Activated T-cell treated with anti-CD3 and anti-CD28 coated beads for 1 hour (primary cell): ENCODE measurements at regions not wholly inside any gene's neighbourhood (a gene's known extent, or its start where the extent isn't known, plus 50 kb on each side); places are given as distances from the start of the nearest gene placed in this dataset.

Experiments
- DNase-seq: peaks from one replicate; pipeline ENCODE4 v3.0.0-alpha.2; 2020; ENCODE audit warnings: low read depth

DNA sequence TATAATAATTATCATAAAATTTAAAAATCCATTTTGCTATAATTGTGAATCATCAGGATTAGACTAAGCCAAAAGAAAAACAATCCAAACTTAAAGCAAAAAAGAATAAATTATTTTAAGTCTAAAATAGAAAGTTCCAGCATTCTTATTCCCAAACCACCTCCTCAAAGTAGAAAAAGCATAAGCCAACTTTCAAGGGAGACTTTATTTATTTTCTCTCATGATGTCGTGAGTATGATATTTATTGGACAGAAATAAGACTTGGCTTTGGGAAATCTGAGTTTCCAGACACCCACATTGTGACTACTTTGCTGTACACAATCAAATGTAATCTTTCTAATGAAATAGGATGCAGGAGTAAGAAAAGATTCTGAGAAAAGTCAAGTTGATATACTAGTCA, 372.1 kb downstream of the MTRR start:
- DNase-seq = no peak

DNA sequence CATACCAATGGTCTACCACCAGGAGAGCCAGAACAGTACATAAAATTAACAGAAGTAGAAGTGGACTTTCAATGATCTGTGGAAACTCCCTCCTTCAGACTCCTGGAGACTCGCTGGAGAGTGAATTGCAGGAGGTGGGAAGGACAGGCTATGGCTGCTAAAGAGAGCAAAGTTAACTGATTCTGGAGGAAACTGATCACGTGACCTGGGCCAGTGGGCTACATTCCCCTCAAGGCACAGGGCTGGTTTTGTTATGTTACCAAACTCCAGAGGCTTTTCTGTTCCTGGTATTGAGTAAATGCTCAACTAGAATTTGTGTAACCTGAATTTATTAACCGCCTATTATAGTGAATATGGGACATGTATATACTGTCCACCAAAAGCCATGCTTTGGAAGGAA, 372.6 kb downstream of the MTRR start:
- DNase-seq = no peak

DNA sequence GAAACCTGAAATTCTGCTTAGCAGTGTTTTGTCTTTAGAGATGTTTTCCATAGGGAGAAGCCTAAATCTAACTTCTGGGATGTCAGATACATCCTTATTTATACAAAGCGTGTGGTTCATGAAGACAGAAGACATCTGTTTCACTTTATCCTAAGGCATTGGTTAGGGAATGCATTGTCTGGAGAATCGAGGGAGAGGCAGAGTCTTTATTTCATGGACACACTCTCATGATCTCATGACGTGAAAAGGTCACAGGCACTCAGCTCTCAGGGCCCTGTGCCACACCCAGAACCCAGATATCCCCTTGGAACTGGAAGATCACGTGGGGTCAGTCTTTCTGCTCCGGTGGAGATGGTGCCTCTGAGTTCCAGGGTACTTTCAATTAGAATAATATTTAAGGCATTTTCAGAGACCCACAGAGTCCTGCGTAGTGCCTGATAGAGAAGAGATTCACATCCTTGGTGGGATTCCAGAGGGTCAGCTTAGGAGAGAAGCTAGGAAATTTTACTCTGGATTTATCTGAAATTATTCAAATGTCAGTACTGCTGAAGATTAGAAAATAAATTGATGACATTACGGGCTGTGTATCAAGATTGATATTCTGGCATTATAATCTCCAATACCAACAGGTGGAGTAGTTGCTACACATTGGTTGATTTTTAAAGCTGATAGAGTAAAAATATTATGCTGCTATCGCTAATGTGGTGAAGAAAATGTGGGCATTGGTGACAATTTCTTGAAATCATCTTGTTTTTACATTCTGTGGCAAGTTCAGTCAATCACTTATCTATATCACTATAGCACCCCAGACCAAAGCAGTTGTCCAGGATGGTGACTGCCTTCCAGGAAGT, 378.3 kb downstream of the MTRR start:
- DNase-seq = no peak

DNA sequence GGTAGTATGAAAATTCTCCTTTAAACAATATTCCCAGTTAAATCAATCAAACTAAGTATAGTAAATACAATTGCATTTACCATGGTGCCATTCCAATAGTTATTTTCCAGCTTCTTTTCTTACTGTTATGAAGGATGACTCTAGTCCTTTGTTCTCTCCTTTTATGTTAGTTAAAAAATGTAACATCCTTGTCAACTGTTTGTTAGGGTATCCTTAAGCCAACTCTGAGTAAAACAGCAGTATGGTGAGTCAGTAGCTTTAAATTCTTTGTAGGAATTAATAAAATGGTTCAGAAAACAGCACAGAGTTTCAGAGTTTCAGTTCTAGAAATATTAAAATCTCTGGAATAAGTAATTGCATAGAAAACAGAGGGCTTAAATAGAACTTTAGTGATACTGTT, 384.4 kb downstream of the MTRR start:
- DNase-seq = no peak

DNA sequence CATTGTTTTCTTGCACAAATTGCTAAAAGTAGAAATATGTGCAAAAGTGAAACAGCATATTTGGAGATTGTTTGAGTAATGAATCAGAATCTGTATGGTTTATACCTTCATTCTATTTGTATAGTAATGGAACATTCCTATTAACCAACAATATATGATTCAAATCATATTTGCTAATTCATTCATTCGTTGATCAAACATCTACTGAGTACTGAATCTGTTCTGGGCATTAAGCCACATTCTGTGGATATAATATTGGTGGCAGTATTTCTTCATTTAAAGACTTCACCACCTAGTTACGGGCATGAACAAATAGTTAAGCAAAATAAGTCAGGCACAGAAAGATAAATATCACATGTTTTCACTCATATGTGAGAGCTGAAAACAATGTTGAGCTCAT, 385.7 kb downstream of the MTRR start:
- DNase-seq = no peak

DNA sequence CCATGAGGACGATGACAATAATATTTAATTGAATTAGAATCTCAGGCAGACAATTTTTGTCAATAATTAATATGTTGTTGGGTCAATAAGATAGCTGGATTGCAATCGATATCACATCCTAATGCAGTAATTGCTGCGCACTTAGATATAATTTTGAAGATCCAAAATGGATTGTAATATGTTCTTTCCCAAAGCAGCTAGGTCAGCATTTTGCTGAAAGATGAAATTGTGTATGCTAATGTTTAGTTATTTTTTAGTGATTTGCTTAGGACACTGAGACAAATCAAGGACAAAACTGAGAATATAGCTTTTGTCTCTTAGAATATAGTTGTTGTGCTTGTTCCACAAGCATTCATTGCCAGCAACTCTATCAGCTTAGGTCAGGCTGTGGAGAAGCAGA, 389.9 kb downstream of the MTRR start:
- DNase-seq = no peak

DNA sequence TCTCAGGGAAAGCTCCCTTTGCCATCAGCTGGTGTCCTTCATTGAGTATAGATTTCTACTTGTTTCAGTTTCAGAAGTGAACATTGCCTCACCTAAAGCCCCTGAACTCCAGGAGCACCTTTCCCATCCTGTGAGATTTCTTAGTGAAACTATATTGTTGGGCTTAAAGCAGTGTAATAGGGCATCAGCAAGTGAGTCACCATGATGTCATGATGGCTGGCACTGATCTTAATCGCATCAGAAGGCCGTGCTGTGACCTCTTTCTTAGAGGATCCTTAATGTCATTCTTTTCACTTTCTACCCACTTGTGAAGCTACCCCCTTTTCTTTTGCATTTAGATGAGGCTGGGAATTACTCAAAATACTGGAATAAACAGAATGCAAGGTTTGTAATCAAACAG, 401.3 kb downstream of the MTRR start:
- DNase-seq = no peak

DNA sequence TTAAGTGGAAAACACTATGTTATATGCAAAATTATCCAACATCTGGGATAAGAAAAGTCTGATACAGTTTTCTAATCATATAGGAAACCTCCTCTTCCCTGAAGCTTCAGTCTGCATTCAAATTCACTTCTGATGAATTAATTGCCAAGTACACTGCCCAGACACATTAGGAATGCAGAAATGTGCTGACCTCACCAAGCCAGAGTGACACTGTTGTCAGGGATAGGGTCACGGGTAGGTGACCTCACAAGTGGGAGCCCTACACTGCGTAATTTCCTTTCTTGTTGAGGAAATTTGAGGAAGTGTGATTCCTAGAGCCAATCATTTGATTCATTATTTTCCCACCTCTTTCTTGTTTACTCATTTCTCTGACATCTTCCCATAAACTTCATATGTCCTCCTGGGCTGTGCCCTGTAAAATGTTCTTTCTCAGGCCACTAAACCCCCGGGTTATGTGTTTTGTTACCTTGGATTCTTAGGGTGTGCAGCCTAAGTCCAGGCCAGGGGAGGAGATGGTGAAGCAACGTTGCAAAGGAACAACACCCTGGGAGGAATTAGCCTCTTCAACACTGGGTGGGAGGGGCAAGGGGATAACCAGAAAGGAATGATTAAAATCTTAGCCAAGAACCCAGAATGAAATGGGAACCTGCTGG, 411.9 kb downstream of the MTRR start:
- DNase-seq = no peak

DNA sequence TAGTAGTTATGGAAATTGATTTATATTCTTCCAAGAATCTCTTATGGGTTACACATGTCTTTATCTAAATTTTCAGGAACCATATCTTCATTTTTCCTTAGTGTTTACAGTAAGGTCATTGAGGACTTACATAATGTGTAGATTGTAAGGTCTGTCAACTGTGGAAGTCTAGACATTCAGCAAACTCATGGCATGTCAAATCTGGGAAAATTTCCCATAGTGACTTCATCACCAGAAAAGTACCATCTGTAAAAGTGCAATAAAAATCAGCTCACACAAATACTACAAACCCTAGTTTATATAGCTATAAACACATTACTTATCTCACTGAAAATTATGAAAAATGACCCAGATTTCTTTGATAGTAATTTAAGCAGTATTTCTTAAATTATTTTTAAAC, 419.4 kb downstream of the MTRR start:
- DNase-seq = no peak

DNA sequence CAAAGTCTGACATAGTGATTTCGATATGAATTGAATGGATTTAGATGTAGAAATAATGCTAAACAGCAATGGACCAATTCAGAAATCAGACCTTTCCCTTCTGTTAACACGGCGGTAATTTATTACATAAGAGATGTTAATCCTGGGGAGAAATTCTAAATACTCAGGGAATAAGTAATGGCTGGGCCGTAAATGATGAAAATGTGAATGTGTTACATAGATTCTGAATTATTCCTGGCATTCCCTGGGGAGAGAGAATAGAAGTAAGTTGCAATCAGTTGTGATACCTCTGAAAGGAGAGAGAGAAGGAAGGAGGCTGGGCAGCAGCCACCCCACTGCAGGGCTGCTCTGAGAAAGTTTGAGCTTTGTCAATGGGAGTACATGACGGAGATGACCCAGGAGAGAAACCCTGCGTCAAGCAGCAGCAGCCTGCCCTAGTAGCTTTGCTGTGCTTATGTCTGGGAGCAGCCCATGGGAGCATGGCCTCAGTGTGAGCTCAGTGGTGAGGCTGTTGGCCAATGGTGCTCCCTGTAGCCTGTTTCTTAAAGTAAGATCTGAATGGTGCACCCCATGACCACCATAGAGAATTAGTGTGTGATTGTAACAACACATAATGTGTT, 420.1 kb downstream of the MTRR start:
- no peak for DNase-seq

DNA sequence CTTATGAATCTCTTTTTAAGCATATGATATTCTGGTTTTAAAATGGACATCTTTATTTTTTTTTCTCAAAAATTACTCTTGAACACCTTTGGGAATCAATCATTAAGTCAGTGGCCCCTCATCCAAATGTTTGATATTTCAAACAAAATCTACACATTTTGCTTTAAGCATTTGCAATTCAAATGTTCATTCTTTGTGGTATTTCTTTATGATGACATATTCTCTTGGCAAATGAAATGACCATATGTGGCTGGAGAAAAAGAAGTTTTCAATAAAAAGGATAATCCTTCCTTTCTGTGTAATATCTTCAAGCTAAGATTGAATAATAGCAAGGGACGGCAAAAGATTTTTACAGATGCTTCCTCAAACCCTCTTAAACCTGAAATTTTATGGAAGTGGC, 420.8 kb downstream of the MTRR start:
- DNase-seq = no peak

DNA sequence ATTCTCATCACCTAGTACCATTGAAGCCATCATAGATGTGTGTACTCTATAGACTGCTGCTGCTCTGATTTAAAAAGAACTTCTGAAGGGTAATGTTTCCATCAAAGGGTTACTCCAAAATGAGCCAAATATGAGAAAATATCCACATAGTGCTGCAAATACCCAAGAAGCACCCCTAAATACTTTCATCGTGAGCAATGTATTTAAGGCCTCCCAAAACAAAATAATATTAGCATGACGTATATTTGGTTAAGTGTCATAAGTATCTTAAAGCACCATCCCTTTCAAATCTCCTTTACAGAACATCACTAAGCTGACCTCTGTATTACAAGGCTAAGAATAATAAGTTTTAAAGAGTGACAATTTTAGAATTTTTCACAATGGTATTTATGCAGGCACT, 421.8 kb downstream of the MTRR start:
- DNase-seq = no peak

DNA sequence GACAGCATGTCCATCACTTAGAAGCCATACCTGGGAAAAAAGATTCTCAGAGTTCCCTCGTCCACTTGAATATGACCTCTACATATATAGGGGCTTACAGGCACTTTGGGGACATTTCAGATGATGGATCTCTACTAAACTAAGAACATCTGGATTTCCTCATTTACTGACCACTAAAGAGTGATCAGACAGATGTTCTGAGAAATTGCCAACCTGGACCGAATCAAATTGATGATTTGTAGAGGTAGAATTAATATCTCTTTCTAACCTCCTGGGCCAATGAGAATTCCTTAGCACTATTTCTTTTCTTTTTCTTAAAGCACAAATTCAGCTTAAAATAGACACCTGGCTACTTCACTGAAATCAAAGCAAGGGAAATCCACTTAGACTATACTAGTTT, 422.7 kb downstream of the MTRR start:
- no peak for DNase-seq

DNA sequence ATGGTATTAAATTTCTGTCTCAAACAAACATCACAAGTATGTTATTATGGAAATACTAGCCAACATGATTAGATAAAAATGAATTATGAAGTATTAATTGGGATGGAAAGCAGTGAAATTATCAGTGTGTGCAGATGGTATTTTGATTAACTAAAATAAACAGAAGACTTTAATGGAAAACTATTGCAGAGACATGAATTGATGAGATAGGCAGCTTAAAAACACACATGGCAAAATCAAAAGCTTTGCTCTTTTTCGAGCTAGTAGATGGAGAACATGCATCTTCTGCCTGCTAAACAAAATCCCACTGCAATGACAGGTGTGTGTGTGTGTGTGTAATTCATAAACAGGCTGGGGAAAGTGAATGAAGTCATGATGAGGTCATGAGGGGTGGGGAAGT, 426.2 kb downstream of the MTRR start:
- no peak for DNase-seq

DNA sequence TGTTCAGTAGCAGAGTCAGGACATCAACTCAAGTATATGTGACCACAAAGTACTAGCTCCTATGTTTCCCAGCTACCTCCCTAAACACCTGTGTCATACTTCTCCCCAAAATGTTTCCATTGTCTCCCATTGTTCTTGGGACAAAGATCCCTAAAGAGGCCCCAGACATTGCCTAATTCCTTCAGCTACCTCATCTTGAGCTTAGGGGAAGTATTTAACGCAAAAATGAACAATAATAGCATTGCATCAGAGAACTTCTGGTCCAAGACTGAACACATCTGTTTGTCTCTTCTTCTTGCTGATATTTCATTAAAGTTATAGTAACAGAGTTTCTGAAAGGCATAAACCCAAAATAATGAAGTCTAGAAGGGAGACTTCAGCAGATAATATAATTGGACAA, 430.8 kb downstream of the MTRR start:
- no peak for DNase-seq

DNA sequence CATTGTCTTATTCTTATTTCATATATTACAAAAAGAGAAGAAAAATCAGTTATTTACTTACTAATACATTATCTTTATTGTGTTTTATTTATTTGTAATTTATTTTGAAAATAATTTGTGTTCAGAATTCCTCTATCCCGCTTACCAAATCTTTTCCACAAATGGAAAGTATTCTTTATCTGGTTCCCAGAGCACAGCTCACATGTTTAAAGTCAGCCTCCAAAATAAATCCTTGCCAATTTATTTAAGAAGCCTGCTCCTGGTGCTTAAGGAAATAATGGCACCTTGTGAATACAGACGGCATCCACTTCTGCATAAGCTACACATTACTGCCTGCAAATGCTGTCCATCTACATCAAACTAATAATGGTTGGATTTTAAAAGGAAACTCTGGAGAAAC, 435.4 kb downstream of the MTRR start:
- DNase-seq = no peak

DNA sequence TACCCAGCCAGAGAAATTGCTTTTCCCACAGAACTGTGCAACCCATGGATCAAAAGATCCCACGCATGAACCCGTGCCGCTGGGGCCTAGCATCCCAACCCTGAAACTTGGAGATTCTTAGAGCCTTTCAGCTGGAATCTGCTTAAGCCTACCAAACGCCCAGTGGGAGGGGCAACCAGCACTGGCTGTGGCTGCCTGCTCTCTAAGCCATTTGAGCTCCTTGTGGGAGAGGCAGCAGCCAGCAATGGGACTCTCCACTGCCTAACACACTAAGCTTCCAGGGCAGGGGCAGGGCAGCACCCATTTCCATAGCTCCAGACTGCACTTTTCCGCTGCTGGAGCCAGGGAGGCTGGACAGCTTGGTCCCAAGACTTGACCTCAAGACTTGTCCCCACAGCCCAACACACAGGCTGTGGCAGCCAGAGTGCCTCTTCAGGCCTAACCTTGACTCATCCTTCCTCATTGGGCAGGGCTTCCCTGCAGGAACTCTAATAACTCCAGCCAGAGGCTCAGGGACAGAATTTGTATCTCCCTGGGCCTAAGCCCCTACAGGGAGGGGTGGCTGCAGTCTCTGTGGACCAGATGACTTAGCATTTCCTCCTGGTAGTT, 437.4 kb downstream of the MTRR start:
- DNase-seq = no peak

DNA sequence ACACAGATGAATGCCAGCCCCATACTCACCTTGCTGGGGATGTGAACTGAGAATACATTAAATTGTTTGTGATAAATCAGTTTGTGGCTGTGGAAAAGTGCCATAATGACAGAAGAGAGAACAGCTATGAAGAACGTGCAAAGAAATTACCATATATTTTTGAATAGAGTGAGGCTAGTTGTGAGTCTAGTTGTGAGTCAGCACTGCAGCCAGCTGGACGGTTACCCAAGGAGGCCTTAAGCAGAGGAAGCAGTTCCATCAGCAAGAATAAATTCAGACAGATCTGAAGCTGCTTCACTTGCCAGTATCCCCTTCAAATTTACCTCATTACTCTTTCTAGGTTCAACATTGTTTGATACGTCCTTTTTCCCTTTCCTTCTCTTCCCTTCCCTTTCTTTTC, 446.0 kb downstream of the MTRR start:
- no peak for DNase-seq

DNA sequence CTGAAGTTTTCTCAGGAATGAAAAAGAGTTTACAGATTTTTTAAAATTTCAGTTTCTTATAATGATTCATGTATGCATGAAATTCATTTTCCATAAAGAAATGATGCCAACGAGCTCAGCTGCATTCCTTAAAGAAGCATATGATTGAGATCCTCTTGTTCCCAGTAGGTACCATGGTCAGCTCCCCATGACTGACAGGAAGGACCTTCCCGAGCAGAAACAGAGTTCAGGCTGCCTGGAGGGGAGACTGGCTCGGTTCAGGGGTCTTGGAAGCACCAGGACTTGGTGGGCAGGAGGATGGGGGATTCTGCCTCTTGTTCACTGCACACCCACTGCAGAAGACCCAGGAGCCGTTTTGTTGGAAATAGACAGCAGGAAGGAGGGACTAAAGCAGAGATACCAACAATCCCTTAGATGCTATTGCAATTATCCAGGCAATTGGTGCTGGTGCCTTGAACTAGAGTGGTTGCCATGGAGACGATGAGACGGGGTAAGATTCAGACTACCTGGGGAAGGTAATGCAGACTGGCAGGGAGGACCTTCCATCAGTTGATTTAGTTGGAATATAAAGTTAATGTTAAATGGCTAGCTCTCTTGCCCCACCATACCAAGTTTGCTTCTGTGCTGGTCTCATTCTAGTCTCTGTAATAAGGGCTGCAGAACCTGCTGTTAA, 447.8 kb downstream of the MTRR start:
- DNase-seq = no peak

DNA sequence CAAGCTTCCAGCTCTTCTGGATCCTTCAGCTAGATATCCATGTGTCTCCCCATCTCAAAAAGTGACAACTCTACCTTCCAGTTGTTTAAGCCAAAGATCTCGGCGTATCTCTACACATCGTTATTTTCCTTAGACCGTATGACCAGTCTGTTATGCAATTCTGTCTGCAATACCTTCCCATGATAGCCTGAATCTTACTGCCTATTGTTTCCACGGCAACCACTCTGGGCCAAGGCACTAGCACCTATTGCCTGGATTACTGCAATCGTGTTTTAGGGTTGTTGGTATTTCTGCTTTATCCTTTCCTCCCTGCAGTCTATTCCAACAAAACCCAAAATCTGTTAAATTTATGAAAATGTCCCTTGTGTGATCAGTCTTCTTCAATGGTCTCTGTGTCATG, 448.4 kb downstream of the MTRR start:
- DNase-seq = no peak

DNA sequence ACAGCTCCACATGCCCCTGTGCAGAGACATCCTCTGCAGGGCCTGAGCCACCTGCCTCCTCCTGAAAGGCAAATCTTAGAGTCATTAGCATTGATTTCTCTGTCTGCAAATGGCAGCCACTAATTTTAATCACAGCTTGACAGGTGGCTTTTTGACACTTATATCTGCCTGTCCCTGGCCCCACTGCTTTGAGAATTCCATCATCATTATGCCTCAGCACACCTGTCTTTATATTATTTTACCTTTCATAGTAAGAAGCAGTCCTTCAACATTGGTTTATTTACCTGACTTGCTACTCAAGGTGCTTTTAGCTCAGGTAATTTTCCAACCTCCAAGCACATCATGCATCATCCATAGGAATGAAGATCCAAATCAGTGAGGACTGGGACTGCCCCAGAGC, 451.3 kb downstream of the MTRR start:
- DNase-seq = no peak

DNA sequence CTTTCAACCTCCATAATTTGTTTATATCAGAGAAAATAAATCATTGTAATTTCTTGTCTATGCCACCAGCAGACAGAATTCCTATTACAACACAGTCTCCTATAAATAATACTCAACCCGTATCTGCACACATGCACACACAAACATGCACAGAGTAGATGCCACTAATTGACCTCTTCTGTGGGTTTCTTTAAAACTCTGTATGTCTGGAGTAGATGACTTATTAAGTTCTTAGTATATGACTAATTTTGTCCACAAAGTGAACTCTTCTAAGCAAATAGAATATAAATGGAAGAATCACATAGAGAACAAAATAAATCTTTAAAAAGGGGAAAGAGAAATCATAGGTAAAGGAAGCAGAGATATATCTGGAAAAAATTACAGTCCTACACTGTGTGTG, 452.3 kb downstream of the MTRR start:
- no peak for DNase-seq

DNA sequence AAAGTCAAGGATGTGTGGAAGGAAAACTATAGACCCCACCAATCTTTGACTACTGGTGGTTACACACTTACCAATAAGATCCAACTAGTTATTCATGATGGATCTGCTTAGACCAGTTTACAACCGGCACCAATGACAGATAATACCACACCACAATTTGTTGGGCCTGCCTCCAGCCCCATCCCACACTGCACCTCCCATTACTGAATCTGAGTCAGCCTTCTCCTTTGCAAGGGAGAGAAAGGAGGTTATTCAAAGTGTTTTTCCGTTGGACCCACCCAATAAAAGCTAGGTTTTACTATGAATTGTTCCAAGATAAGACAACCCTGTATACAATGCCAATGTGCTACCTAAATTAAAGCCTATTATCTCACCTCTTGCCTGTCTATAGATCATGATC, 453.5 kb downstream of the MTRR start:
- no peak for DNase-seq
